ENCODE measurements at regions not wholly inside any gene's neighbourhood (a gene's known extent, or its start where the extent isn't known, plus 50 kb on each side); places are given as distances from the start of the nearest gene placed in this dataset.

- Histone ChIP-seq H3K4me3 (no peak overlapping the region), H3K27ac (no peak overlapping the region)
- TF ChIP-seq CTCF (IDR thresholded peaks at IDR 0.05), result no peak
- no peak for DNase-seq (ENCODE audit: low spot score)
Measured at GRCh38 chr22:48796310-48797015, 1031.2 kb downstream of the BRD1 start.

GRCh38 chr22:48795664-48796063 lies 1032.0 kb downstream of the BRD1 start:
- H3K4me3 ChIP-seq, result no peak overlapping the region
- DNase-seq (ENCODE audit: low spot score), result no peak
- no peak overlapping the region for H3K27ac ChIP-seq
- no peak for TF ChIP-seq CTCF (IDR thresholded peaks at IDR 0.05)

GRCh38 chr22:48794906-48795305 lies 1032.8 kb downstream of the BRD1 start:
- DNase-seq (ENCODE audit: low spot score), result no peak
- no peak overlapping the region for H3K27ac ChIP-seq
- no peak for TF ChIP-seq CTCF (IDR thresholded peaks at IDR 0.05)
- no peak overlapping the region for H3K4me3 ChIP-seq

- no peak for TF ChIP-seq CTCF (IDR thresholded peaks at IDR 0.05)
- no peak overlapping the region for H3K27ac ChIP-seq
- H3K4me3 ChIP-seq, result no peak overlapping the region
- no peak for DNase-seq (ENCODE audit: low spot score)
Measured at GRCh38 chr22:48793949-48794348, 1033.7 kb downstream of the BRD1 start.

GRCh38 chr22:48786679-48786996 lies 1041.0 kb downstream of the BRD1 start:
- no peak for DNase-seq (ENCODE audit: low spot score)
- no peak for TF ChIP-seq CTCF (IDR thresholded peaks at IDR 0.05)
- no peak overlapping the region for H3K27ac ChIP-seq
- H3K4me3 ChIP-seq, result no peak overlapping the region

- no peak overlapping the region for H3K27ac ChIP-seq
- DNase-seq (ENCODE audit: low spot score), result no peak
- H3K4me3 ChIP-seq, result no peak overlapping the region
- no peak for TF ChIP-seq CTCF (IDR thresholded peaks at IDR 0.05)
Measured at GRCh38 chr22:48785792-48786678, 1041.6 kb downstream of the BRD1 start.
